HCT116 (cell line): ENCODE measurements at regions not wholly inside any gene's neighbourhood (a gene's known extent, or its start where the extent isn't known, plus 50 kb on each side); places are given as distances from the start of the nearest gene placed in this dataset.

Experiments
- CEBPB ChIP-seq: IDR thresholded peaks from 2 replicates; pipeline ENCODE4 v1.6.1; 2012; ENCODE audit warnings: low read depth
- CTCF ChIP-seq, 3 experiments: fragments of 200-600 bp in 1 of 3; sonication (generic) in 1 of 3; IDR thresholded peaks in 2 of 3; conservative IDR thresholded peaks in 1 of 3; 2 replicates each; pipeline ENCODE4 v1.5.1; 2012 to 2017; ENCODE audit warnings: low read depth in 2 of 3, low read length in 2 of 3, antibody characterized with exemption in 1 of 3, borderline replicate concordance in 1 of 3, control low read depth in 1 of 3, mild to moderate bottlenecking in 1 of 3, mixed read lengths in 1 of 3, mixed run types in 1 of 3, moderate library complexity in 1 of 3; ENCODE audit not compliant: insufficient read depth in 1 of 3
- EGR1 ChIP-seq: IDR thresholded peaks from 2 replicates; pipeline ENCODE4 v1.6.1; 2012; ENCODE audit warnings: low read depth
- EZH2 ChIP-seq: fragments of 200-600 bp; sonication (generic); IDR thresholded peaks from 2 replicates; pipeline ENCODE4 v1.6.1; 2017; ENCODE audit warnings: antibody characterized with exemption, mixed run types
- EZH2phosphoT487 ChIP-seq: fragments of 200-600 bp; IDR thresholded peaks from 2 replicates; pipeline ENCODE4 v1.6.1; 2018; ENCODE audit warnings: antibody characterized with exemption, borderline replicate concordance
- MAX ChIP-seq: IDR thresholded peaks from 2 replicates; pipeline ENCODE4 v1.6.1; 2012
- POLR2A ChIP-seq: IDR thresholded peaks from 2 replicates; pipeline ENCODE4 v1.7.0; 2011; ENCODE audit warnings: borderline replicate concordance; ENCODE audit not compliant: insufficient read depth, insufficient read length; ENCODE audit errors: extremely low read depth
- POLR2AphosphoS5 ChIP-seq: IDR thresholded peaks from 2 replicates; pipeline ENCODE4 v1.6.1; 2011; ENCODE audit warnings: mild to moderate bottlenecking, low read depth, low read length, moderate library complexity
- REST ChIP-seq: IDR thresholded peaks from 2 replicates; pipeline ENCODE4 v1.6.1; 2012; ENCODE audit warnings: low read depth
- SIN3A ChIP-seq: IDR thresholded peaks from 2 replicates; pipeline ENCODE4 v1.6.1; 2012; ENCODE audit warnings: low read depth
- SRF ChIP-seq: IDR thresholded peaks from 2 replicates; pipeline ENCODE4 v1.6.1; 2012; ENCODE audit warnings: low read depth
- YY1 ChIP-seq: IDR thresholded peaks from 2 replicates; pipeline ENCODE4 v1.6.1; 2011; ENCODE audit warnings: low read length, low read depth, moderate library complexity, mild to moderate bottlenecking; ENCODE audit not compliant: insufficient replicate concordance; ENCODE audit errors: extremely low read depth
- ZFX ChIP-seq: fragments of 450-650 bp; IDR thresholded peaks from 2 replicates; pipeline ENCODE4 v1.6.1; 2017
- ZNF274 ChIP-seq: fragments of 200-500 bp; sonication (Bioruptor generic); IDR thresholded peaks from 2 replicates; pipeline ENCODE4 v1.6.1; 2014; ENCODE audit warnings: mild to moderate bottlenecking, low read depth, low read length, inconsistent platforms

GRCh38 chr1:59103457-59103856 is 193.4 kb upstream of the FGGY start:
- no peak for TF ChIP-seq CTCF (IDR thresholded peaks at IDR 0.05 in 2 of 3, conservative IDR thresholded peaks at IDR 0.05 in 1 of 3; ENCODE audit: borderline replicate concordance in 1 of 3, insufficient read depth in 1 of 3, low read depth in 2 of 3, low read length in 2 of 3)
- TF ChIP-seq EZH2 = no peak
- no peak for TF ChIP-seq POLR2AphosphoS5
- TF ChIP-seq YY1 = no peak
- no peak for TF ChIP-seq POLR2A
- TF ChIP-seq ZNF274 = no peak
- no peak for TF ChIP-seq SRF
- TF ChIP-seq CEBPB = no peak
- no peak for TF ChIP-seq SIN3A
- no peak for TF ChIP-seq ZFX
- no peak for TF ChIP-seq EZH2phosphoT487
- no peak for TF ChIP-seq REST
- no peak for TF ChIP-seq MAX
- no peak for TF ChIP-seq EGR1
